ENCODE measurements at regions not wholly inside any gene's neighbourhood (a gene's known extent, or its start where the extent isn't known, plus 50 kb on each side); places are given as distances from the start of the nearest gene placed in this dataset.
"Not testable (repeated sequence)": the region's sequence is repeated elsewhere in the genome, so short reads cannot be mapped to it uniquely, and the experiment has no call there.

DNA sequence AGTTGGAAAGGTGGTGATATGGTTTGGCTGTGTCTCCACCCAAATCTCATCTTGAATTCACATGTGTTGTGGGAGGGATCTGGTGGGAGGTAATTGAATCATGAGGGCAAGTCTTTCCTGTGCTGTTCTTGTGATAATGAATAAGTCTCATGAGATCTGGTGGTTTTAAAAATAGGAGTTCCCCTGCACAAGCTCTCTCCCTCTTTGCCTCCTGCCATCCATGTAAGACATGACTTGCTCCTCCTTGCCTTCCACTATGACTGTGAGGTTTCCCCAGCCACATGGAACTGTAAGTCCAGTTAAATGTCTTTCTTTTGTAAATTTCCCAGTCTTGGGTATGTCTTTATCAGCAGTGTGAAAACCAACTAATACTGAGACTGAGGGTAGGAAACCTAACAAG is 60.5 kb upstream of the AK4 start:
- not testable (repeated sequence) for H3K36me3 Mint-ChIP-seq (ENCODE audit: insufficient read depth); H3K4me1 Mint-ChIP-seq (ENCODE audit: low read depth in 2 of 2); H3K27me3 Mint-ChIP-seq; H3K9me3 Mint-ChIP-seq; H3K27ac Mint-ChIP-seq; DNase-seq; ATAC-seq (replicated peaks); H3K4me3 Mint-ChIP-seq

DNA sequence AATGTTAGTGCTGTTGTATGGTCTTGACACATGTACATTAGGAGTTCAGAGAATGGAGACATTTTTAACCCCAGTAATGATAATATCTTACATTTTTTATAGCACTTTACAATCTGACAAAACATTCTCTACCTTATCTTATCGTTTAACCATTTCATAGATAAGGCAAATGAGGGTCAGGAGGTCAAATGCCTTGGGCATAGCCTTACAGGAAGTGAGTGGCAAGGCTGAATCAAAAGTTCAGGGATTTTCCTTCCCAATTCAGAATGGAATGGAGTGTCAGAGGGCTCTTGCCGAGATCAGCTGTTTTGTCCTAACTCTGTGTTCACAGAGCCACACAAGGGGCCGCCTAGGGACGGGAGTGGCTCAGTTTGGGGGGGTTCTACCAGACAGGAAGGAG is 57.6 kb upstream of the AK4 start:
- H3K4me3 Mint-ChIP-seq, result no peak overlapping the region
- no peaks in the 10 kb centered on the region for H3K27me3 Mint-ChIP-seq
- no peak overlapping the region for H3K27ac Mint-ChIP-seq
- no peak for DNase-seq
- H3K4me1 Mint-ChIP-seq (ENCODE audit: low read depth in 2 of 2), result no peaks in the 10 kb centered on the region
- H3K36me3 Mint-ChIP-seq (ENCODE audit: insufficient read depth), result no peaks in the 10 kb centered on the region
- ATAC-seq (replicated peaks), result no peak
- no peaks in the 10 kb centered on the region for H3K9me3 Mint-ChIP-seq

DNA sequence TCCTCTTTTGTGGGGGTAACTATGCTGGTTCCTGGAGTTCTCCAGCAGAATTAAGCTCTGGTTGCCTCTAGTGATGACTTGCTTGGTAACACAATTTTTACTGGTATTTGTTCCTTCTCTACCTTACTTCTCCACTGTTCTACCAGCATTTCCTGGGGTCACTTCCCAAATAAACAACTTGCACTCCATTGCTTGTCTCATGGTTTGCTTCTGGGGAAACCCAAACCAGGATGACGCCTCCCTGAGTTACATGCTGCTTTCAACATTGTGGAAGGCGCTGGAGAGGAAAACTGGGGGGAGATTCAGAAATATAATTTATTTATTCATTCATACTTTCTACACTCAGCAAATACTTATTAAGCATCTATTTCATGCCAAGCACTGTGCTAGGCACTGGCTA is 55.3 kb upstream of the AK4 start:
- Mint-ChIP-seq H3K4me3 (no peak overlapping the region), H3K9me3 (no peaks in the 10 kb centered on the region), H3K4me1 (ENCODE audit: low read depth in 2 of 2) (no peaks in the 10 kb centered on the region), H3K27ac (no peak overlapping the region), H3K36me3 (ENCODE audit: insufficient read depth) (no peaks in the 10 kb centered on the region), H3K27me3 (peaks cover 0 to 11% of the 10 kb centered on the region in 2 donors)
- DNase-seq (no peak), ATAC-seq (replicated peaks) (no peak)

DNA sequence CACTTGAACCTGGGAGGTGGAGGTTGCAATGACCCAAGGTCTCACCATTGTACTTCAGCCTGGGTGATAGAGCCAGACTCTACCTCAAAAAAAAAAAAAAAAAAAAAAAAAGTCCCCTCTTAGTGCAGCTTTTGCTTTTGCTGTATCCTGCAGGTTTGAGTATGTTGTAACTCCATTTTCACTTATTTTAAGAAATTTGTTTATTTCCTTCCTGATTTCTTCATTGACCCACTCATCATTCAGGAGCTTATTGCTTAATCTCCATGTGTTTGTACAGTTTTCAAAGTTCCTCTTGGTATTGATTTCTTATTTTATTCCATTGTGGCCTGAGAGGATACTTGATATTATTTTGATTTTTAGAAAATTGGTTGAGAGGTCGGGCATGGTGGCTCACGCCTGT is 50.9 kb upstream of the AK4 start:
- H3K36me3 Mint-ChIP-seq (ENCODE audit: insufficient read depth), result no peaks in the 10 kb centered on the region
- peaks cover 0 to 11% of the 10 kb centered on the region in 2 donors for H3K27me3 Mint-ChIP-seq
- H3K4me1 Mint-ChIP-seq (ENCODE audit: low read depth in 2 of 2), result no peaks in the 10 kb centered on the region
- H3K4me3 Mint-ChIP-seq, result no peak overlapping the region
- H3K27ac Mint-ChIP-seq, result no peak overlapping the region
- DNase-seq (no peak), ATAC-seq (replicated peaks) (no peak)
- peaks cover 0 to 7% of the 10 kb centered on the region in 2 donors for H3K9me3 Mint-ChIP-seq
